C4-2B (cell line): ENCODE measurements at regions not wholly inside any gene's neighbourhood (a gene's known extent, or its start where the extent isn't known, plus 50 kb on each side); places are given as distances from the start of the nearest gene placed in this dataset.

Experiments used
- H3K27ac ChIP-seq: fragments of 450-650 bp; 2 replicates; pipeline ENCODE4 v1.5.1; 2017
- ZFX ChIP-seq: fragments of 450-650 bp; IDR thresholded peaks from 2 replicates; pipeline ENCODE4 v1.6.1; 2017
- TF ChIP-seq, protein P1 (sequence below): fragments of 450-650 bp; conservative IDR thresholded peaks from 2 replicates; pipeline ENCODE4 v1.5.1; 2017; ENCODE audit warnings: mild to moderate bottlenecking

DNA sequence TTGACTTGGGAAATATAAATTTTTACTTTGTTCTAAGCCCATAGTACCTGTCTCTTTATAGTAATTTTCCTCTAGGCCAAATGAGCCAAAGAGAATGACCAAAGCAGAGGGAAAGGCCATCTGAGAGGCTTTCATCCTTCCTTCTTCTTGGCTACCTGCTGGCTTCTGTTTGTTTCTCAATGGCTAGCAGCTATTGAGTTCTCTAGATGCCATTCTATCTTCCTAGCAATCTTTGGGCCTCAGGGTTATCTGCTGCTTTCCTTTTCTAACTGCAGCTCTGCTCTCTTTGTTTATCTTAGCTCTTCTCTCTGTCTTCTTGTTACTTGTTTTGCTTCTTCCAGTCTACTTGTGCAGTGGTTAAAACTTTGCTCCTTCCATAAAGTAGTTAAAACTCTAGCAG is 601.1 kb upstream of the NRXN1 start:
- H3K27ac ChIP-seq = no peak overlapping the region
- TF ChIP-seq, protein P1, sequence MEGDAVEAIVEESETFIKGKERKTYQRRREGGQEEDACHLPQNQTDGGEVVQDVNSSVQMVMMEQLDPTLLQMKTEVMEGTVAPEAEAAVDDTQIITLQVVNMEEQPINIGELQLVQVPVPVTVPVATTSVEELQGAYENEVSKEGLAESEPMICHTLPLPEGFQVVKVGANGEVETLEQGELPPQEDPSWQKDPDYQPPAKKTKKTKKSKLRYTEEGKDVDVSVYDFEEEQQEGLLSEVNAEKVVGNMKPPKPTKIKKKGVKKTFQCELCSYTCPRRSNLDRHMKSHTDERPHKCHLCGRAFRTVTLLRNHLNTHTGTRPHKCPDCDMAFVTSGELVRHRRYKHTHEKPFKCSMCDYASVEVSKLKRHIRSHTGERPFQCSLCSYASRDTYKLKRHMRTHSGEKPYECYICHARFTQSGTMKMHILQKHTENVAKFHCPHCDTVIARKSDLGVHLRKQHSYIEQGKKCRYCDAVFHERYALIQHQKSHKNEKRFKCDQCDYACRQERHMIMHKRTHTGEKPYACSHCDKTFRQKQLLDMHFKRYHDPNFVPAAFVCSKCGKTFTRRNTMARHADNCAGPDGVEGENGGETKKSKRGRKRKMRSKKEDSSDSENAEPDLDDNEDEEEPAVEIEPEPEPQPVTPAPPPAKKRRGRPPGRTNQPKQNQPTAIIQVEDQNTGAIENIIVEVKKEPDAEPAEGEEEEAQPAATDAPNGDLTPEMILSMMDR = no peak
- TF ChIP-seq ZFX = no peak

GRCh38 chr2:51629406-51629805 is 597.5 kb upstream of the NRXN1 start:
- TF ChIP-seq, protein P1 = no peak
- TF ChIP-seq ZFX = no peak
- H3K27ac ChIP-seq = no peak overlapping the region

- no peak overlapping the region for H3K27ac ChIP-seq
- no peak for TF ChIP-seq ZFX
- TF ChIP-seq, protein P1 = no peak
Observed at GRCh38 chr2:51628917-51629316, 597.0 kb upstream of the NRXN1 start.

GRCh38 chr2:51624995-51625394 is 593.1 kb upstream of the NRXN1 start:
- no peak overlapping the region for H3K27ac ChIP-seq
- TF ChIP-seq ZFX = no peak
- TF ChIP-seq, protein P1 = no peak

GRCh38 chr2:51620796-51621195 is 588.9 kb upstream of the NRXN1 start:
- TF ChIP-seq, protein P1 = no peak
- no peak for TF ChIP-seq ZFX

DNA sequence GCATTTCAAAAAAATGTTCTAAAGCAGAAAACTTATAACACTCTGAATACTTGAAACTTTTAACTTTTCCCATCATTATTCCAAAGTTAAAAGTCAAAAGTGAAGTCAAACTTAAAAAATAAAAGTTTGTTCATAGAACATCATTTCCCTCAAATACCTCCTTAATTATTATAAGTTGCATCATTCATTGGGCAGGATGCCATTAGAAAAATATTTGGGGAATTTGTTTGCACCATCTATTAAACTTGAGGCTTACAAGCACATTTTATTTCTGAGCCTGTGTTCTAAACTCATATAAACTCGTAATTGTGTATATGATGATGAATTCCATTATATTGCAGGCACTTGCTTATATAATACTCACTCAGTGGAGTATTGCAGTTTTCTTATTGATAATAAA is 588.0 kb upstream of the NRXN1 start:
- TF ChIP-seq, protein P1 = no peak
- no peak for TF ChIP-seq ZFX
- H3K27ac ChIP-seq = no peak overlapping the region

More at GRCh38 chr2:51620796-51621195, 588.9 kb upstream of the NRXN1 start:
- H3K27ac ChIP-seq = no peak overlapping the region

DNA sequence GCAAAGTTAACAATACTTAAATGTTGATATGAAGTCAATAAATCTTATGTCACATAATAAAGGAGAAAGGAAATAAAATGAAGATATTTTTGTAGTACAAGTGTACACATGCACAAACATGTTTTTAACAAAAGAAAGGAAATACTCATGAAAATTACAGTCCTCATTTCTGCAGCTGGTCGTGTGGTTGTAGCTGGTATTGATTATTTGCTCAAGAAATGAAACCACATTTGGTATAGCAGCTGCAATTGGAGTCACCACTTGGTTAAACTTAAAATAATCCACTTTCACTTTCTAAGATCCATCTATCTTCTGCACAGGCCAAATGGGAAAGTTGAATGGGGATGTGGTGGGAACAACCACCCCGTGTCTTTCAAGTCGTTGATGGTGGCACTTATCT is 580.5 kb upstream of the NRXN1 start:
- no peak overlapping the region for H3K27ac ChIP-seq

More for the DNA sequence above, 580.5 kb upstream of the NRXN1 start:
- TF ChIP-seq, protein P1 = no peak
- no peak for TF ChIP-seq ZFX
